Endothelial cell of umbilical vein (primary cell): ENCODE measurements at regions not wholly inside any gene's neighbourhood (a gene's known extent, or its start where the extent isn't known, plus 50 kb on each side); places are given as distances from the start of the nearest gene placed in this dataset.

Source experiments
- CTCF ChIP-seq, 2 donors: IDR thresholded peaks; 1 replicate in 1 of 2; 2 replicates in 1 of 2; pipeline ENCODE4 v1.5.1; 2011; ENCODE audit warnings: low read length in 2 of 2, mild to moderate bottlenecking in 2 of 2, moderate library complexity in 2 of 2, control low read depth in 1 of 2, inconsistent platforms in 1 of 2, low read depth in 1 of 2; ENCODE audit not compliant: insufficient read depth in 1 of 2; ENCODE audit errors: extremely low read depth in 1 of 2
- EZH2 ChIP-seq: IDR thresholded peaks from 2 replicates; pipeline ENCODE4 v1.6.1; 2012; ENCODE audit warnings: borderline replicate concordance, low read depth, mild to moderate bottlenecking, moderate library complexity, low read length, inconsistent platforms; ENCODE audit not compliant: severe bottlenecking
- MYC ChIP-seq: IDR thresholded peaks from one replicate; pipeline ENCODE4 v1.6.1; 2011; ENCODE audit warnings: mild to moderate bottlenecking, low read depth, low read length
- POLR2A ChIP-seq: IDR thresholded peaks from 2 replicates; pipeline ENCODE4 v1.6.1; 2012; ENCODE audit warnings: low read depth, mild to moderate bottlenecking, control low read depth, low read length

DNA sequence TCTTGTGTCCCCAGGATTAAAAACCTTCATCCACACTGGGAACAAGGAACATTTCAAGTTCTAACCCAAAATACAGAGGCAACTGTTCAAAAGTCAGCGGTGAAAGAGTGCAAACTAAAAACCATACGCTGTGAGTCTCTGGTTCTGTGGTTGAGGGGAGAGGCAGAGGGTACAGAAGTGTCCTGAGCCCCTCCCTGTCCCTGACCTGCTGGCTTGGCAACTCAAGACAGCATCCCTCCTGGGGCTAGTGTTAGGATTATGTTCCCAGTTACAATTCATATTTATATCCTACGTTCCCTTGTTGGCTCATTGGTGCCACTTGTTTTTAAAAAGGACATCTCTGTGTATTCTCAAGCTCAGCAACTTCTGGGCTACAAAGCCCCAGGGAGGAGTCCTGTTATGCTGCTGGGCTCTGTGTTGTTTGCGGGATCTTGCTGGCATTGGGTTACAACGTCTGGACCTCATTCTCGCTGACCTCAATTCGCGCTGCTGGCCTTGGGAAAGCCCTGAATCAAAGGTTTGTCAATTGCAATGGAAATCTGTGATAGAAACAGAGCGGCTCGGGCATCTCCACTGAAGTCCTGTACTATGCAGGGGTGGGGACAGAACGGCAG lies 420.8 kb downstream of the FUT8 start:
- TF ChIP-seq MYC (no peak), CTCF (IDR thresholded peaks at IDR 0.05; ENCODE audit: extremely low read depth in 1 of 2, insufficient read depth in 1 of 2, low read depth in 1 of 2, low read length in 2 of 2) (no peak), EZH2 (no peak), POLR2A (no peak)
